ENCODE measurements at regions not wholly inside any gene's neighbourhood (a gene's known extent, or its start where the extent isn't known, plus 50 kb on each side); places are given as distances from the start of the nearest gene placed in this dataset.

GRCh38 chr18:28789502-28789901, 612.6 kb upstream of the CDH2 start:
- TF ChIP-seq CTCF (IDR thresholded peaks at IDR 0.05; ENCODE audit: borderline replicate concordance, extremely low read depth, low read length, poor library complexity, severe bottlenecking) (no peak), EZH2 (IDR thresholded peaks at IDR 0.05; ENCODE audit: borderline replicate concordance, low read depth, low read length, severe bottlenecking) (no peak)
